DOHH2 (cell line): ENCODE measurements at regions not wholly inside any gene's neighbourhood (a gene's known extent, or its start where the extent isn't known, plus 50 kb on each side); places are given as distances from the start of the nearest gene placed in this dataset.

Experiments
- CTCF ChIP-seq: fragments of 200-600 bp; sonication (generic); IDR thresholded peaks from one replicate; pipeline ENCODE4 v1.5.1; 2014; ENCODE audit warnings: antibody characterized with exemption, mild to moderate bottlenecking, low read depth, low read length; ENCODE audit not compliant: poor library complexity, severe bottlenecking
- EZH2phosphoT487 ChIP-seq: fragments of 200-600 bp; sonication (generic); IDR thresholded peaks from 2 replicates; pipeline ENCODE4 v1.6.1; 2017; ENCODE audit warnings: borderline replicate concordance, mild to moderate bottlenecking, antibody characterized with exemption, low read length, moderate library complexity, mixed read lengths

- TF ChIP-seq CTCF, result no peak
- TF ChIP-seq EZH2phosphoT487, result no peak
Observed at GRCh38 chr5:57102189-57102904, 71.5 kb upstream of the GPBP1 start.
